ENCODE measurements at regions not wholly inside any gene's neighbourhood (a gene's known extent, or its start where the extent isn't known, plus 50 kb on each side); places are given as distances from the start of the nearest gene placed in this dataset.

- no peak for DNase-seq
Observed at GRCh38 chrX:51437521-51437920, 58.9 kb downstream of the NUDT11 start.

- DNase-seq, result no peak
Observed at GRCh38 chrX:51435101-51435500, 61.3 kb downstream of the NUDT11 start.

- DNase-seq, result no peak
Observed at GRCh38 chrX:51421972-51422597, 74.3 kb downstream of the NUDT11 start.

- peak; percentile 29 for DNase-seq
Observed at GRCh38 chrX:51420610-51421009, 75.8 kb downstream of the NUDT11 start.

GRCh38 chrX:51408462-51408861 is 75.8 kb downstream of the NUDT10 start:
- DNase-seq, result no peak

GRCh38 chrX:51407520-51408409 is 75.1 kb downstream of the NUDT10 start:
- no peak for DNase-seq

GRCh38 chrX:51406688-51407519 is 74.3 kb downstream of the NUDT10 start:
- DNase-seq, result no peak

- no peak for DNase-seq
Observed at GRCh38 chrX:51404445-51404844, 71.8 kb downstream of the NUDT10 start.

- DNase-seq, result peak; percentile 63
Observed at GRCh38 chrX:51395810-51396728, 63.4 kb downstream of the NUDT10 start.

- no peak for DNase-seq
Observed at GRCh38 chrX:51395480-51395809, 62.8 kb downstream of the NUDT10 start.
